CD4-positive, alpha-beta T cell treated with Interleukin-21 for 1 hour (primary cell): ENCODE measurements at regions not wholly inside any gene's neighbourhood (a gene's known extent, or its start where the extent isn't known, plus 50 kb on each side); places are given as distances from the start of the nearest gene placed in this dataset.
"Not testable (repeated sequence)": the region's sequence is repeated elsewhere in the genome, so short reads cannot be mapped to it uniquely, and the experiment has no call there.

Experiments
- DNase-seq: peaks from one replicate; pipeline ENCODE4 v3.0.0-alpha.2; 2020

DNA sequence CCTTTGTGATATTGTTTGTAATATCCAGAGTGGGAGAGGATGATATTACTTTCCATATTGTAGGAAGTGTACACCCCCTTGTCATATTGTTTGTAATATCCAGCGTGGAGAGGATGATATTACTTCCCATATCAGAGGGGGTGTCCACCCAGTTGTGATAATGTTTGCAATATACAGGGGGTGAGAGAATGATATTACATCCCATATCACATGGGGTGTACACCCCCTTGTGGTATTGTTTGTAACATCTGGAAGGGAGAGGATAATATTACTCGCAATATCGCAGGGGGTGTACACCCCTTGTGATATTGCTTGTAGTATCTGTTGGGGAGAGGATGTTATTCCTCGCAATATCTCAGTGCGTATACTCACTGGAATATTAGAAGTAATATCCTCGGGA, 61.5 kb downstream of the PRSS23 start:
- DNase-seq, result no peak

DNA sequence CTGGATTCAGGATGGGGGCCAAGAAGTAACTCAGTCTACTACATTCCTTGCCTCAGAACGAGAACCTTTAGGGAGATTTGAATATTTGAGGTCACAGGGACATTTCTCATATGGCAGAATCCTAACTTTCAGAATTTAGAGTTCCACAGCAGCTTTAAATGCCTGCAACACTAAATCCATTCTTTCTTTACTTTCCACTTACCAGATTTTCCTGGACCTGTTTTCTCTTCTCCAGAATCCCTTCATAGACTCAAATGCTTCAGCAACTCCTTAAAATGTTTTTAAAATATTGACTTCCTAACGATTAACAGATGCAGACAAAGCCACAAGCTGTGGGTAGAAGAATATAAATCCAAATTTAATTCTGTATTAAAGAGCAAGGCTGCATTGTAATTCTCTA, 63.1 kb downstream of the PRSS23 start:
- no peak for DNase-seq

DNA sequence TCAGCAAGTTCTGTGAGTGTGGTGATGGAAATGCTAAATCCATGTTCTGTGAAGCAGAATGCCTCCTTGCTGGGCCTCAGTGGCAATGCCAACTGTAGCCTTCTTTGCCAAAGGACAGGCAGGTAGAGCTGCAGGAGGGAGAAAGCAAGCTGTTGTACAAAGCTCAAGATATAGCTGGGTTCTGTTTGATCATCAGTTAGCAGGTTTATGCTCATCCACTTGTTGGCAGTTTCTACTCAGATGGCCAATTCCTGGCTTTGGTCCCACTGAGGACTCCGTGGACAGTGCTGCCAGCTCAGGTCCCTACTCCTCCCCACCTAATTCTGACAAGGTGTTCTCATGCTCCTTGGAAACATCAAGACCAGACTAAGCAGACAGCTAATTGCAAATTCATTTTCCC, 65.1 kb downstream of the PRSS23 start:
- DNase-seq, result no peak

GRCh38 chr11:86869531-86869930, 69.2 kb downstream of the PRSS23 start:
- DNase-seq, result no peak

DNA sequence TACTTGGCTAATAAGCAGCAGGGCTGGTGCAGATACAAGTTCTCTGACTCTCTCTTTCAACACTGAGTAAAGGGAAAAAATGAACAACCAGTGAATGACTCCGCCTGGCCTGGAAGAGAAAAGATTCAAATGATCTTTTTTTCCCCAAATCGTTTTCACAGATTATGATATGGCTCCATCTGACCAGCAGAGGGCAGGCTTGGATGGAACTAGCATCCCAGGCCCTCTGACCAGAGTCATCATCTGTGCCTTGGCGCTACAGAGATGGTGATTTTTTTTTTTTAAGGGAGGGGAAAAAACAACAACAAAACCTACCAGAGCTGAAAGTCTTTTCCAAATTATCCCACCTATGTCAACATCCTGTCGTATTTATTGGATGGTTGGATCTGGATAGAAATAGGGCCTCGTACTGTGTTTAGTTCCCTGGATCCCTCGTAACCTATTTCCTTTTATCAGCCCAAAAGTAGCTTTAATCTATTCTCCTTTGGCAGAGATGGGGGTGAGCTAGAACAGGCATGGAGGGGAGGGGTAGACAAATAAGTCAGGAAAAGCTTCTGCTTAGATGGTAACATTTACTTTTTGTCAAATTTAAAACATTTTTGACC, 69.7 kb downstream of the PRSS23 start:
- DNase-seq, result peak; percentile 28

GRCh38 chr11:86873573-86874083, 73.3 kb downstream of the PRSS23 start:
- no peak for DNase-seq

- no peak for DNase-seq
These were observed 74.1 kb downstream of the PRSS23 start for GRCh38 chr11:86874304-86875056.

GRCh38 chr11:86876716-86877234, 76.4 kb downstream of the PRSS23 start:
- DNase-seq, result no peak

- DNase-seq, result no peak
These were observed 77.2 kb downstream of the PRSS23 start for GRCh38 chr11:86877503-86877902.

DNA sequence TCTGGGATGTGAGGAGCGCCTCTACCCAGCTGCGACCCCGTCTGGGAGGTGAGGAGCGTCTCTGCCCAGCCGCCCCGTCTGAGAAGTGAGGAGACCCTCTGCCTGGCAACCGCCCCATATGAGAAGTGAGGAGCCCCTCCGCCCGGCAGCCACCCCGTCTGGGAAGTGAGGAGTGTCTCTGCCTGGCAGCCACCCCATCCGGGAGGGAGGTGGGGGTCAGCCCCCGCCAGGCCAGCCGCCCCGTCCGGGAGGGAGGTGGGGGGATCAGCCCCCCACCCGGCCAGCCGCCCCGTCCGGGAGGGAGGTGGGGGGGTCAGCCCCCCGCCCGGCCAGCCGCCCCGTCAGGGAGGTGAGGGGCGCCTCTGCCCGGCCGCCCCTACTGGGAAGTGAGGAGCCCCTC, 76.0 kb downstream of the FZD4 start:
- DNase-seq, result not testable (repeated sequence)

DNA sequence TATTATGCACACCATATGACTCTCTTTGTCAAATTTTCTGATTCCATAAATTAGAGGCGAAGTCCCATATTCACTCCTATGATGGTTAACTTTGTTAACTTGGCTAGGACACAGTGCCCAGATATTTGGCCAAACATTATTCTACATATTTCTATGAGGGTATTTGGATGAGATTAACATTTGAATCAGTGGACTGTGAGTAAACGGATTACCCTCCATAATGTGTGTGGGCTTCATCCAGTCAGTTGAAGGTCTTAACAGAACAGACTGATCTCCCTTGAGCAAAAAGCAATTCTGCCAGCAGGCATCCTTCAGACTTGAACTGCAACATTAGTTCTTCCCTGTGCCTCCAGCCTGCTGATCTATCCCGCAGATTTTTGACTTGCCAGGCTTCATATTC, 69.9 kb downstream of the FZD4 start:
- DNase-seq, result no peak

DNA sequence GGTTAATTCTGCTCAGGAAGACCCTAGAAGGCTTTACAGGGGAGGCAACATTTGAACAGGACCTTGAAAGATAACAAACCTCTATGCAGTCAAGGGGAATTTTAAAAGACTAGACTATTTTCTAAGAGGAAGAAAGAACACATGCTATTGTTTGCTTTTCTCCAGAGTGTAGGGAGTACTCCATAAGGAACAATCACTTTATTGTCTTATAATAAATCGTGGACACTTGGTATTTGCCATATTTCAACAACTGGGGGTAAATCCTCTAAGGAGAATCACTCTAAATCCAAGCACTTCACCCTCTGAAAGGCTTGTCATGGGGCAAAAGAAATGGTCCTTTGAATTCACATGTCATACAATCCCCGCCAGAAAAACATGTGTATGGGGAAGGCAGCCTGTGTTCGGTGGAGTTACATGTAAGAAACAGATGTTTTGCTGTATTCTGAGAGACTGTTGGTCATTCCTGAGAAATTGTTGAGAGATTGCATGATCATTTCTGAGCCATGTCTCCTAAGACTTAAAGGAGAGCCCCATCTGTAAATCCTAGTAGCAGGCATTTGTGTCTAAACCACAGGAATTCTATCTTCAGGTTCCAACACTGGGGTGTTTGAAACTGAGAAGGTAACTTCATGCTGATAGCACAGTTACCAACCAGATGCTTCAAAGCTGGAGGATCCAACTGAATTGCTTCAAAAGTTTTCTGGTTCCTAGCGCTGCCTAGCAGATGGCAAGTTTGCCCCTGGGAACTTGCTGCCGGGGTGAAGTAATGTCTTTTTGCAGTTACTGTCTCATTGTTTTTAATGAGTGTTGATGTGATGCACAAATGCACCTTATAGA, 66.8 kb downstream of the FZD4 start:
- no peak for DNase-seq

DNA sequence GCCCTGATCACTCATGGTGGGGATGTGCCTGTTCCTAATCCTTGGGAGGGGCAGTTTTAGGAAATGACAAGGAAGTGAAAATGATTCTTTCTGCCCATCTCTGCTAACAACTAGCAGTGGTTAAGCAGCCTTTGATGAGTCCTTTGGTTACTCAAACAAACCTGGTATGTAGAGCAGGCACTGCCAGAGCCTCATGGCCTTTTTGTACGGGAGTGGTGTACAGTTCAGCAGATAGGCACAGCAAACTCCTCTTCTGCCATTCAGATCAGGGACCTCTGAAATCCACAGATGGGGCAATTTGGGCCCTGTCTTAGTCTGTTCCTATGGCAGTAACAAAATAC, 66.2 kb downstream of the FZD4 start:
- DNase-seq, result no peak

GRCh38 chr11:86891036-86891435, 64.2 kb downstream of the FZD4 start:
- no peak for DNase-seq

DNA sequence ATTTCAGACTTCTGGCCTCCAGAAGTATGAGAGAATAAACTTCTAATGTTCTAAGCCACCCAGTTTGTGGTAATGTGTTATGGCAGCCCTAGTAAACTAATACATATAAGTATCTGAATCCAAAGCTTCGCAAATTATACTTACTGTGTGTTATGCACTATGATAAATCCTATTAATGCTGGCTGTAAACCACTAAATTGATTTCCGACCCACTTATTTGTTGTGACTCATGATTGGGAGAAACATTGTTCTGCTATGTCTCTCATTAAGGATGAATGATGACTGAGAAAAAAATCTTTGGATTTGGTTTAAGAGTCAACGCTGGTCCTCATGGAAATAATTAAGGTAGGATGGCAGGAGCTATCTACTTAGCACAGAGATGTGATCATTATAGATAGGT, 62.0 kb downstream of the FZD4 start:
- DNase-seq, result no peak
